ENCODE measurements at regions not wholly inside any gene's neighbourhood (a gene's known extent, or its start where the extent isn't known, plus 50 kb on each side); places are given as distances from the start of the nearest gene placed in this dataset.

GRCh38 chr11:122494221-122494620, 161.3 kb upstream of the UBASH3B start:
- no peak for TF ChIP-seq CTCF (IDR thresholded peaks at IDR 0.05; ENCODE audit: insufficient read depth, low read depth, low read length)
- TF ChIP-seq EZH2 (IDR thresholded peaks at IDR 0.05; ENCODE audit: insufficient read depth, low read length): no peak

All from astrocyte (in vitro differentiated cells and primary cell).